ENCODE measurements at regions not wholly inside any gene's neighbourhood (a gene's known extent, or its start where the extent isn't known, plus 50 kb on each side); places are given as distances from the start of the nearest gene placed in this dataset.
"Not testable (repeated sequence)": the region's sequence is repeated elsewhere in the genome, so short reads cannot be mapped to it uniquely, and the experiment has no call there.

DNA sequence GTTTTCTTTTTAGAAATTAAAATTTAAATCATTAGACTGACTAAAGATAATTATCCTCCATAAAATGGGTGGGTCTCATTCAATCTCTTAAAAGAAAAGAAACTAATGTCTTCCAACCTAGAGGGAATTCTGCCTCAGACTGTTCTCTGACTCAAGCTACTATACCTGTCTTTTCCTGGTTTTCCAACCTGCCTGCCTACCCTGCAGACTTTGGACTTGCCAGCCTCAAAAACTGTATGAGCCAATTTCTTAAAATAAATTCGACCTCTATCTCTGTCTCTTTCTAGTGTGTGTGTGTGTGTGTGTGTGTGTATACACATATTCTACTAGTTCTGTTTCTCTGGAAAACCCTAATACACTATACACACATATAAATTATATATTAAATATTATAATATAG lies 847.3 kb downstream of the PCDH17 start:
- 69 to 94% methylated on average over 1 of the region's 1 CpG for WGBS, 2 donors (ENCODE audit: low coverage in 1 of 2)
- Histone ChIP-seq H3K4me3 (no peak overlapping the region), H3K9me3 (no peaks in the 10 kb centered on the region), H3K4me1 (no peaks in the 10 kb centered on the region), H3K27me3 (peaks cover 6% of the 10 kb centered on the region), H3K27ac (no peak overlapping the region), H3K36me3 (no peaks in the 10 kb centered on the region)
- no peak for ATAC-seq
- TF ChIP-seq POLR2AphosphoS5 (IDR thresholded peaks at IDR 0.05) (no peak), EP300 (IDR thresholded peaks at IDR 0.05) (no peak), POLR2A (IDR thresholded peaks at IDR 0.05) (no peak)
- TF ChIP-seq, protein P1, sequence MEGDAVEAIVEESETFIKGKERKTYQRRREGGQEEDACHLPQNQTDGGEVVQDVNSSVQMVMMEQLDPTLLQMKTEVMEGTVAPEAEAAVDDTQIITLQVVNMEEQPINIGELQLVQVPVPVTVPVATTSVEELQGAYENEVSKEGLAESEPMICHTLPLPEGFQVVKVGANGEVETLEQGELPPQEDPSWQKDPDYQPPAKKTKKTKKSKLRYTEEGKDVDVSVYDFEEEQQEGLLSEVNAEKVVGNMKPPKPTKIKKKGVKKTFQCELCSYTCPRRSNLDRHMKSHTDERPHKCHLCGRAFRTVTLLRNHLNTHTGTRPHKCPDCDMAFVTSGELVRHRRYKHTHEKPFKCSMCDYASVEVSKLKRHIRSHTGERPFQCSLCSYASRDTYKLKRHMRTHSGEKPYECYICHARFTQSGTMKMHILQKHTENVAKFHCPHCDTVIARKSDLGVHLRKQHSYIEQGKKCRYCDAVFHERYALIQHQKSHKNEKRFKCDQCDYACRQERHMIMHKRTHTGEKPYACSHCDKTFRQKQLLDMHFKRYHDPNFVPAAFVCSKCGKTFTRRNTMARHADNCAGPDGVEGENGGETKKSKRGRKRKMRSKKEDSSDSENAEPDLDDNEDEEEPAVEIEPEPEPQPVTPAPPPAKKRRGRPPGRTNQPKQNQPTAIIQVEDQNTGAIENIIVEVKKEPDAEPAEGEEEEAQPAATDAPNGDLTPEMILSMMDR (IDR thresholded peaks at IDR 0.05) = no peak

DNA sequence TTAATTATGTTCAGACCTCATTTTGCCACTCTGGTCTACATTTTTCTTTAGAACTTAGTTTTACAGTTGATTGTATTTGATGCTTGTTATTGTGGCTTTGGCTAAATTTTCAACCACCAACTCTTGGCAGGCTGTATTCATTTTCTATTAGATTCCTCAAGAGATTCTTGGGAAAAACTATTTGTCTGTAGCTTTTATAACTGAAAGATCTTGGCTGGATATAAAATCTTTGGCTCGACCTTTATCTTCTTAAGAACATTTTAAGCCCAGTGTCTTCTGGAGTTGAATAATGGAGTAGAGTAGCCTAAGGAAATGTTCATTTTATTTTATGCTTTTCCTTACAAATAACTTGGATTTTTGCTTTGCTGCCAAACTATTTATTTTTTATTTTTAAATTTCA lies 848.5 kb downstream of the PCDH17 start:
- ATAC-seq = no peak
- 31 to 83% methylated on average over 1 of the region's 1 CpG for WGBS, 2 donors (ENCODE audit: low coverage in 1 of 2)
- TF ChIP-seq, protein P1 (IDR thresholded peaks at IDR 0.05) = no peak
- TF ChIP-seq EP300 (IDR thresholded peaks at IDR 0.05) = no peak
- TF ChIP-seq POLR2A (IDR thresholded peaks at IDR 0.05) = no peak
- no peak for TF ChIP-seq POLR2AphosphoS5 (IDR thresholded peaks at IDR 0.05)

DNA sequence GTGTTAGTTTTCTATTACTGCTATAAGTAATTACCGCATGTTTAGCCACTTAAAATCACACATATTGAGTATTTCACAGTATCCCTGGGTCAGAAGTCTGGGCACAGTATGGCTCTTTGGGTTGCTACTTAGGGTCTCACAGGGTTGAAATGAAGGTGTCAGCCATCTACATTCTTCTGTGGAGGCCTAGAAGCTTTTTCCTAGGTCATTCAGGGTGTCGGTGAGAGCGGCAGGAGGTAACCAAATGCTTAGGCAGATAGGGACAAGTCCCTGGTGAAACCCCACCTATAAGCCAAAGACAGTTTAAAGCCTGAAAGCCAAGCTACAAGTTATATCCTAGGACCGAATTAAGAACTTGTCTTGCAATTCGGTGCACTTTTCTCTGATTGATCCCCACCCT lies 856.7 kb downstream of the PCDH17 start:
- WGBS, 2 donors (ENCODE audit: low coverage in 1 of 2) = 88 to 90% methylated on average over 2 to 5 of the region's 5 CpGs
- Histone ChIP-seq H3K4me3 (no peak overlapping the region), H3K9me3 (no peaks in the 10 kb centered on the region), H3K4me1 (no peaks in the 10 kb centered on the region), H3K27ac (no peak overlapping the region), H3K36me3 (no peaks in the 10 kb centered on the region), H3K27me3 (no peaks in the 10 kb centered on the region)
- TF ChIP-seq POLR2AphosphoS5 (IDR thresholded peaks at IDR 0.05) (no peak), POLR2A (IDR thresholded peaks at IDR 0.05) (no peak), EP300 (IDR thresholded peaks at IDR 0.05) (no peak)
- TF ChIP-seq, protein P1 (IDR thresholded peaks at IDR 0.05) = no peak
- no peak for ATAC-seq

More for the DNA sequence above, 848.5 kb downstream of the PCDH17 start:
- Histone ChIP-seq H3K9me3 (no peaks in the 10 kb centered on the region), H3K36me3 (no peaks in the 10 kb centered on the region), H3K4me3 (no peak overlapping the region), H3K4me1 (no peaks in the 10 kb centered on the region), H3K27ac (no peak overlapping the region), H3K27me3 (peaks cover 6% of the 10 kb centered on the region)

DNA sequence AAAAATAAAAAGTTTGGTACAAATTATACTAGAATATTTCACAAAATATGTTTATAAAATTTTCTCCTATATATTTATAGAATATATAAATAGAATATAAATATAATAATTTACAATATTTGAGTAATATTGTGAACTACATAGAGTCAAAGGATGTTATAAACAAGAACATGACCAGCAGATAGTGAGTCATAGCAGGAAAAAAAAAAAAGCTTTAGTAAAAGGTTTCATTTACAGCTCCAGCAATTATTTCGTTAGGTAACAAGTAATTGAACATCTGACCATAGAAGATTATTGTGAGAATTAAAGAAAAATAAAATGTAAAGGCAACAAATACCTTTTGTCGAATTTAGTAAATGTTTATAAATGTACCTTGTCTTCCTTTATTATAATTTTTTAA lies 864.1 kb downstream of the PCDH17 start:
- no peak for ATAC-seq
- Histone ChIP-seq H3K36me3 (no peaks in the 10 kb centered on the region), H3K4me3 (no peak overlapping the region)

DNA sequence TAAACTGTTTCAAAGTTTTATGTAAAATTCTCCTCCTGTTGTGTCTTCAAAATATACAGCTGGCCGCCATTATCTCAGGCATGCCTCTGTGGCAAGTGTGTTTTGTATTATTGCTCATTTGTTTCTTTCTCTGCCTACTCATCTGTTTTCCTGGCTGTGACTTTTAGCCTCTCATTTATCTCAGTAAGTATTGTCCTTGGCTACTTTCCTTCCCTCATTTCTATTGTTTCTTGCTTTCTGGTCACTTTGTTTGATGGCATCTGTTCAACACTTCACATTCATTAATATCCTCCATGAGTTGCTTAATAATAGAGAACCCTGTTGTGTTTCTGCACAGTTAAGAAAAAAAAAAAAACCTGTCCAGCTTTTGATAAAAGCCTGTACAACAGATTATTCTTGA lies 869.4 kb downstream of the PCDH17 start:
- no peak for ATAC-seq
- H3K9me3 ChIP-seq = peaks cover 0 to 12% (median 0%) of the 10 kb centered on the region in 3 donors
- H3K4me1 ChIP-seq = no peaks in the 10 kb centered on the region
- H3K27me3 ChIP-seq = no peaks in the 10 kb centered on the region
- H3K27ac ChIP-seq = no peak overlapping the region
- TF ChIP-seq POLR2A (IDR thresholded peaks at IDR 0.05) = no peak
- TF ChIP-seq POLR2AphosphoS5 (IDR thresholded peaks at IDR 0.05) = no peak
- TF ChIP-seq, protein P1 (IDR thresholded peaks at IDR 0.05) = no peak
- TF ChIP-seq EP300 (IDR thresholded peaks at IDR 0.05) = no peak
- 43 to 71% methylated on average over 1 of the region's 1 CpG for WGBS, 2 donors (ENCODE audit: low coverage in 1 of 2)
- H3K36me3 ChIP-seq = no peaks in the 10 kb centered on the region
- no peak overlapping the region for H3K4me3 ChIP-seq

More for the DNA sequence above, 864.1 kb downstream of the PCDH17 start:
- Histone ChIP-seq H3K27ac (no peak overlapping the region), H3K4me1 (no peaks in the 10 kb centered on the region), H3K9me3 (no peaks in the 10 kb centered on the region), H3K27me3 (no peaks in the 10 kb centered on the region)
- TF ChIP-seq POLR2AphosphoS5 (IDR thresholded peaks at IDR 0.05) = no peak
- TF ChIP-seq, protein P1 (IDR thresholded peaks at IDR 0.05) = no peak
- TF ChIP-seq EP300 (IDR thresholded peaks at IDR 0.05) = no peak
- TF ChIP-seq POLR2A (IDR thresholded peaks at IDR 0.05) = no peak
- WGBS, 2 donors (ENCODE audit: low coverage in 1 of 2) = 73 to 79% methylated on average over 2 of the region's 2 CpGs

DNA sequence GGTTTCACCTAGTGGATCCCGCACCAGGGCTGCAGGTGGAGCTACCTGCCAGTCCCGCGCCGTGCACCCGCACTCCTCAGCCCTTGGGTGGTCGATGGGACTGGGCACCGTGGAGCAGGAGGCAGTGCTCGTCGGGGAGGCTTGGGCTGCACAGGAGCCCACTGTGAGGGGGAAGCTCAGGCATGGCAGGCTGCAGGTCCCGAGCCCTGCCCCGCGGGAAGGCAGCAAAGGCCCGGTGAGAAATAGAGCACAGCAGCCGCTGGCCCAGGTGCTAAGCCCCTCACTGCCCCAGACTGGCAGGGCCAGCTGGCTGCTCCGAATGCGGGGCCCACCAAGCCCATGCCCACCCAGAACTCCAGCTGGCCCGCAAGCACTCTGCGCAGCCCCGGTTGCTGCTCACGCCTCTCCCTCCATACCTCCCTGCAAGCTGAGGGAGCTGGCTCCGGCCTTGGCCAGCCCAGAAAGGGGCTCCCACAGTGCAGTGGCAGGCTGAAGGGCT lies 872.7 kb downstream of the PCDH17 start:
- not testable (repeated sequence) for H3K36me3 ChIP-seq, H3K4me3 ChIP-seq, H3K27ac ChIP-seq, H3K27me3 ChIP-seq, H3K4me1 ChIP-seq, ATAC-seq
- no CpG with 5 or more reads among the region's 21 CpGs for WGBS, 2 donors (ENCODE audit: low coverage in 1 of 2)
- H3K9me3 ChIP-seq = peaks cover 0 to 12% (median 0%) of the 10 kb centered on the region in 3 donors

DNA sequence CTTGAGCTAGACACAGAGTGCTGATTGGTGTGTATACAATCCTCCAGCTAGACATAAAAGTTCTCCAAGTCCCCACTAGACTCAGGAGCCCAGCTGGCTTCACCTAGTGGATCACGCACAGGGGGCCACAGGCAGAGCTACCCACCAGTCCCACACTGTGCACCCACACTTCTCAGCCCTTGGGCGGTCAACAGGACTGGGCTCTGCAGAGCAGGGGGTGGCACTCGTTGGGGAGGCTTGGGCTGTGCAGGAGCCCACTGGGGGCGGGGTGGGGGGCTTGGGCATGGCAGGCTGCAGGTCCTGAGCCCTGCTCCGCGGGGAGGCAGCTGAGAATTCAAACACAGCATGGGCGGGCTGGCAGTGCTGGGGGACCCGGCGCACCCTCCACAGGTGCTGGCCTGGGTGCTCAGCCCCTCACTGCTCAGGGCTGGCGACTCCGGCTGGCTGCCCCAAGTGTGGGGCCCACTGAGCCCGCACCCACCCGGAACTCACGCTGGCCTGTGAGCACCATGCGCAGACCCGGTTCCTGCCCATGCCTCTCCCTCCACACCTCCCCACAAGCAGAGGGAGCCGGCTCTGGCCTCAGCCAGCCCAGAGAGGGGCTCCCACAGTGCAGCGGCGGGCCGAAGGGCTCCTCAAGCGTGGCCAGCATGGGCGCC lies 873.8 kb downstream of the PCDH17 start:
- H3K36me3 ChIP-seq, H3K4me1 ChIP-seq, H3K27ac ChIP-seq, H3K4me3 ChIP-seq, H3K27me3 ChIP-seq, ATAC-seq: not testable (repeated sequence)
- no CpG with 5 or more reads among the region's 22 CpGs for WGBS, 2 donors (ENCODE audit: low coverage in 1 of 2)
- H3K9me3 ChIP-seq = peaks cover 0 to 12% (median 0%) of the 10 kb centered on the region in 3 donors

Data from gastroesophageal sphincter (tissue), 4 donors.